GM18511 (cell line): ENCODE measurements at regions not wholly inside any gene's neighbourhood (a gene's known extent, or its start where the extent isn't known, plus 50 kb on each side); places are given as distances from the start of the nearest gene placed in this dataset.
"Not testable (repeated sequence)": the region's sequence is repeated elsewhere in the genome, so short reads cannot be mapped to it uniquely, and the experiment has no call there.

Source experiments
- ATAC-seq: cut with Tn5 transposase; IDR thresholded peaks from one replicate; pipeline ENCODE4 v1.9.1; 2021; ENCODE audit warnings: mild to moderate bottlenecking, moderate library complexity; ENCODE audit not compliant: unreplicated experiment

DNA sequence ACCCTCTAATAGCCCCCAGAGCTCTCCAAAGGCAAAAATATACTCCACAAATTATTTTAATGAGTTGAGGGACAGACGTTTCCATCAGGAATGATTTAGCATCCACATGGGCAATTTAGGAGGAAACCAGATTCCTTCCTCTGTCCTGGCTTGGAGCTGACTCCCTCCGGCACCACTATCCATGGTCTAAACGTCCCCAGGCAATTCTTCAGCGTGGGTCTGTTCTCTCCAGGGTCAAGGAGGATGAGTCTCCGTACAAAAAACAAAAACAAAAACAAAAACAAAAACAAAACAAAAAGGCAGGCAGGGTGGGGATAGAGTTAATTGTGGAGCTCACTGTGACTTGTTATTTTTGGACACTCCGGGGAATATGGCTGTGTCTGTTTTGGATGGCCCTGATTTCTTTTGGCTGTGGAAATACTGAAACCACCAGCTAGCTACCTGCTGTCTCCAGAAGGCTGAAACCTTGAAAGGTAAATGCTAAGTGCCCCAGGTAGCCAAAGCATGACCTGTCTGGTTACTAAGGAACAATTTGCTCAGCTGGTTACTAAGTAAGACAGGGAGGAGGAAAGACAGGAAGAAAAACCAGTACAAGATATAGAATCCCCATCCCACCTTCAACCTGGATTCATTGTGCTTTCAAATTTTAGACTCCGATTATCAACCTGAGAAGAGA lies 419.1 kb upstream of the LCORL start:
- ATAC-seq, result no peak

DNA sequence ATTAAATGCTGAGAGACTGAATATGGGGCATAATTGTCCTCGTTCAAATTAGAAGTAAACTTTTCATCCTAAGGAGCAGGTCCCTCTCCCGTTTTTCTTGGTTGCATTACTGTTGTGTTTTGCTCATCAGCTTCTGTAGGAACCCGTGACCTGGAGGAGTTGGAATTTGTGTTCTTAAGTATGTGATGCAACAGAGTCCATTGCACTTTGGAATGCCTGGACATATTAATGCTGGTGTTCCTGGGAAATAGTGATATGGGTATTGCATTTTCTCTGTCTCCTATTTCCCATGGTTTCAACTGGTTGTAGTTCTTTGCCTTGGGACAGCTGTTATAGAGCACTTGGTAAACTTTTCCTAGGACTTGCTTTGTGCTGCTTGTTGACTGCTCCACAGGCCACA lies 417.8 kb upstream of the LCORL start:
- no peak for ATAC-seq

DNA sequence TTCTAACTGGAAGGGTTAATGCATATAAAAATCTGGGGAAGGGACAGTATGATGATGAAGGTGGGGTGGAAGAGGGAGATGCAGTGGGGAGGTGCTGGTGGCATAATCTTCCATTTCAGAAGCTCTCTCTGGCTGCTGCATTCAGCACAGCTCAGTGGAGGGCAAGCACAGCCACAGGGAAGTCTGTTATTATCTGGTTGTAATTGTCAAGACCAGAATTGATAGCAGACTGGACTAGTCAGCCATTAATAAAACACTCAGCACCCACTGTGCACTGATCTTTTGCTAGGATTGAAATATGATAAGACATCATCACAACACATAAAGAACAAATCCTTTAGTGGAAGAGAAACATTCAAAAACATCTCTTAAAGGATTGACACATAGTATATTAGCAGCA lies 414.2 kb upstream of the LCORL start:
- no peak for ATAC-seq

DNA sequence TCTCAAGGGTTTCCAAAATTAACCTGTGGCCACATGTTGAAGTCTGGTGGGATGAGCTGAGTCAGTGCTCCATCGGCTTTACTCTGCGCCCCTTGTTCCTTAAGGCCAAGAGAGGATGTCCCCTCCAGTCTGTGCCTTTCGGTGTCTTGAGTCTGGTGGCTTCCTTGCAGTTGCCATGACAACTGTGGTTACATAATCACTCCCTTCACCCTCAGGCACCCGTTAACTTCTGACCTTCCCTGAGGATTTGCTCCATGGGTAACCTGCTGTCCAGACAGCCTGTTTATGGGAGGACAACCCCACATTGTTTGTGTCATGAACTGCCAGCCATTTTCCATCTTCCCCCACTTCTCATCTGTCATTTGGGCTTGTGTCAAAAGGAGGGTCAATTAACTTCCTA lies 401.1 kb upstream of the LCORL start:
- no peak for ATAC-seq

DNA sequence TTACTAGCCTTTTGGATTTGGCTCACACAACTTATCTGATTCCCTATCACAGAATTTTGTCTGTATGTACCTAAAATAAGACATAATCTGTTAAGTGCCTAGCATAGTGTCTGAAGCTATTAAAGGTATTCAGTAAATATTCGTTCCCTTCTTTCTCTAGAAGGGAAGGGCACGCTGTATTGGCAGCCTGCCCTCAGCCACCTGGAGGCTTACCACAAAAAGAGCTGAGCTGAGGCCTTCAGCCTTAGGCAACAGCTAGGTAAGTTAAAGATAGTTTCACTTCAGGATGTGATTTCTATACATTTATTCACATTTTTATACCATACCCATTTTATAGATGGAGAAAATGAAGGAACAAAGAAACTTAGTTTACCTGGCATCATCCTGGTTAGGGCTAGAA lies 400.0 kb upstream of the LCORL start:
- ATAC-seq, result no peak

DNA sequence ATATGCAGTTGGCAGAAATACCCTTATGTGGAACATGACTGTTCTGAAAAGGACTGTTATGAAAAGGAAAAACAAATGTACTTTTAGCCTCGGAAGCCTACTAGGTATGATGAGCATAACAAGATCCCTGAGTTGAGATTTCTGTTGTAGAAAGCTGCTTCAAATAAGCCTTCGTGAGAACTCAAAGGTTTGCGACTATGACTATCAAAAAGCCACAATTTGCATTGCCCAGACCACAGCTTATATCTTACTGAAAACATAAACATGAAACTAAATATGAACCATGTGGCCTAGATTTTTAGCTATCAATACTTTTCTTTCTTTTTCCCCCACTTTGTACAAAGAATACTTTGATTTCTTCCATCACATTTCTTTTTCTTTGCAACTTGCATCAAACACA lies 398.2 kb upstream of the LCORL start:
- ATAC-seq, result no peak

DNA sequence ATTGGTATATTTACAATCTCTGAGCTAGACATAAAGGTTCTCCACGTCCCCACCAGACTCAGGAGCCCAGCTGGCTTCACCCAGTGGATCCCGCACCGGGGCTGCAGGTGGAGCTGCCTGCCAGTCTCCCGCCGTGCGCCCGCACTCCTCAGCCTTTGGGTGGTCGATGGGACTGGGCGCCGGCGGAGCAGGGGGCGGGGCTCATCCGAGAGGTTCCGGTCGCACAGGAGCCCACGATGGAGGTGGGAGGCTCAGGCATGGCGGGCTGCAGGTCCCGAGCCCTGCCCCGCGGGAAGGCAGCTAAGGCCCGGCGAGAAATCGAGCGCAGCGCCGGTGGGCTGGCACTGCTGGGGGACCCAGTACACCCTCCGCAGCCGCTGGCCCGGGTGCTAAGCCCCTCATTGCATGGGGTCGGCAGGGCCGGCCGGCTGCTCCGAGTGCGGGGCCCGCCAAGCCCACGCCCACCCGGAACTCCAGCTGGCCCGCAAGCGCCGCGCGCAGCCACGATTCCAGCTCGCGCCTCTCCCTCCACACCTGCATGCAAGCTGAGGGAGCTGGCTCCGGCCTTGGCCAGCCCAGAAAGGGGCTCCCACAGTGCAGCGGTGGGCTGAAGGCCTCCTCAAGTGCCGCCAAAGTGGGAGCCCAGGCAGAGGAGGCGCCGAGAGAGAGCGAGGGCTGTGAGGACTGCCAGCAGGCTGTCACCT lies 396.8 kb upstream of the LCORL start:
- ATAC-seq, result not testable (repeated sequence)

DNA sequence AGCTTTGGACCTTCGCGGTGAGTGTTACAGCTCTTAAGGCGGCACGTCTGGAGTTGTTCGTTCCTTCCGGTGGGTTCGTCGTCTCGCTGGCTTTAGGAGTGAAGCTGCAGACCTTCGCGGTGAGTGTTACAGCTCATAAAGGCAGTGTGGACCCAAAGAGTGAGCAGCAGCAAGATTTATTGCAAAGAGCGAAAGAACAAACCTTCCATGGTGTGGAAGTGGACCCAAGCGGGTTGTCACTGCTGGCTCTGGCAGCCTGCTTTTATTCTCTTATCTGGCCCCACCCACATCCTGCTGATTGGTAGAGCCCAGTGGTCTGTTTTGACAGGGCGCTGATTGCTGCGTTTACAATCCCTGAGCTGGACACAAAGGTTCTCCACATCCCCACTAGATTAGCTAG lies 396.1 kb upstream of the LCORL start:
- ATAC-seq, result not testable (repeated sequence)

DNA sequence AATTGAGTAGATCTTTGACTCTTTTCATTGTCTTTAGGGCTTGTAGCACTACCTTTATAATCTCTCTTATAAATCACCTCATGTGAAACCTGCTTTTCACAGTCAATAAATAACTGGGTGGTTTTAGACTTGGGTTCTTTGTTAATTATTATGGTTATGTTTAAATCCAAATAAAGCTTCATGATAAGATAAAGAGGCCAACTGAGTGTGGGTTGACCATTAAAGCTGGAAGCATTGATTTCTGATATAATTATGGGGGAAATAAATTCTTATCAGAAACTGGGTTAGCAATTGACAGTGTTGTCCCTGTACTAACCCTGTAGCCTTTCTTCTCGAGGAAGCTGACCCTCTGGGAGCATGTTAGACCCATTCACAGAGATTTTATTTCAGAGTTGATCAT lies 384.7 kb upstream of the LCORL start:
- ATAC-seq, result no peak

DNA sequence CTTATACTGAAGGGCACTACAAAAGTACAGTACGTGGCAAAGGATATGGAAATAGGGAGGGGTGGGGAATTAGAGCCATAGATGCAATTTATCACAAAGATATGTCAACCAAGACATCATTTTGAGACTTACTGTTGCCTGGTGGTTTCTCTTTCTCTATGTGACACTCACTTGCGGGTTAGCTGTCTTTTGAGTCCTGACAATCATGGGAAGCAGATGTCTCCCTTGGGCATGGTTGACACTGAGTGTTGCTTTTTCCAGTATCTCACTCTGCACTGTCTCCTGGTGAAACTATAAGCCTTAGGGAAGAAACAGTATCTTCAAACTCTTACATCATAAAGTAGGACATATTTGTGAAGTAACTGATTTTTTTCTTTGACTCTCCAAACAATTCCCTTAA lies 383.5 kb upstream of the LCORL start:
- peak; percentile 16 for ATAC-seq

DNA sequence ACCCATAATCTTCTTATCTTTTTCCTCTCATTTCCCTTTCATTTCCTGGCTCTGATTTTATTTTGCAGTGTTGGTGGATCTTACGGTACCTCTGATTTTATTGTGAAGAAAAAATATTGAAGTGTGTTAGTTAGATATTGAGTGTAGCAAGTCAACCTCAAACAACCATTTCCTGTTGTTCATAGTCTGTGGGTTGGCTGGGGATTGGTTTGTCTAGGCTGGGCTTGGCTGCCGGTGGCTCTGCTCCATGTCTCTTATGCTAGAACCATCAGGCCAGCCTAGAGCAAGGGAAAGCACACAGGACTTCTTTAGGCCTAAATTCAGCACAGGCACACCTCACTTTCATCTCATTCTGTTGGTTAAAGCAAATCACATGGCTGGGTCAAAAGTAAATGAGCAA lies 383.1 kb upstream of the LCORL start:
- peak; percentile 74 for ATAC-seq

DNA sequence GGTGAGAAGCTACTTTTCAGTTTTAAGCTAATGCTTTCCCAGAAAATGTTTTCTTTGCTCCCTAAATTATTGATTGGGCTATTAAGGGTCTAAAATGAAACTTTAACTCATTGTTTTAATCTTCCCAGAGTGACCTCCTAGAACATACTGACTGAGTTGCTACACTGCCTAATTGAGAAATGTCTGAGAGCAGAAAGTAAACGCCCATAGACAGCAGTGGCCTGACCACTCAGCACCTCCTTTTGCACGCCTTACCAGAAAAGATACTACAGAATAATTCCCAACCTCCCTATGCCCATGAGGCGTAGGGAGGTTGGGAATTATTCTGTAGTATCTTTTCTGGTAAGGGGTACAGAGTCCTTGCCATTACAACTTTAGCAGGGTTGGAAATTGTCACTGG lies 381.8 kb upstream of the LCORL start:
- ATAC-seq, result no peak

DNA sequence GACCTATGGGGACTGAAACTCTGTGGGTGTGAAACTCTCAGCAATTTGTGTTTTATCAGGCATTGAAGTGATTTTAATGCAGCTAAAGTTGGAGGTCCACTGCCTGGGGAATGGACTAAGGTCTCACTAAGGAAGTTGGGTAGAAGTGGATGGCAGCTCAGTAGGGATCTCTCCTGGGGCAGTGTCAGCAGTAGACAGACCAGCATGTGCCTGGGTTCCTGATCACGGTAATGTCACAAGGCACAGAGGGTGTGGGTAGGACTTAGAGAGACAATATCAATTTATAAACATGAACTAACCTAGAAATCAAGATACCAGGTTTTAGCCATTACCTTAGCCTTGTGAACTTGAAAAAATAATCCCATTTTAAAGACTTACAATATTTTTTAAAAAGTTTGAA lies 380.3 kb upstream of the LCORL start:
- no peak for ATAC-seq

DNA sequence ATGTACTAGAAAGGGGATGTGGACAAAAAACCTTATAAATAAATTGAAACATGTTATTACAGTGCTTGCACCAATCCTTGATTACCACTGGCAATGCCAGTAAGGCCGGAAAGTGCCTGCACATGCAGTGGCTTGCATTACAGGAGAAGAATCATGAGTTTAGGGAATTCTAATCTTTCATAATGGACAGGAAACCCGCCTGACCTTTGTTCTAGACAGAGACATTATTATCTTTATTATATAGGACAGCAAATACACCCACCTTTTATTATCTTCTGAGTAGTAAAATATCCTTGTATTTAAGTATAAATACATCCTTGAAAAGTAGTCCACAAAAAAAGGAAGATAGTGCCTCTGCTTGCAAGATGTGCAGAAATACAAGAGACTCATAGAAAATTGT lies 379.9 kb upstream of the LCORL start:
- ATAC-seq, result no peak

DNA sequence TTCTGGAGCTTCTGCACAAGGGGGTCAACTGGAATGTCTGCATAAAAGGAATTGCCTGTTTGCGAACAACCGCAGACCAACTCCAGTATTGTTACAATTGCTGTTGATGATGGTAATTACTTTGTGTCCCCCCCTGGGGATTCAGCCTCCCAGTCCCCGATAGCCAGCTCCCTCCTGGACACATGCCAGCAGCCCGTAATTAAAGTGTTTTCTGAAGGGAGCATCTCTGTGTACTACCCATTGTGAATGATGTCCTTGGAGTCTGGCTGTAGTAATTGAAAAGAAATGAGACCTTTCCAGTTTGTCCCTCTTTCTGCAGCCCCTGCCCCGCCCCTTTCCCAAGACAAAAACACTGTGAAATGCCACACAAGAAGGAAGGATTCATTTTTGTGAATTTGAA lies 377.1 kb upstream of the LCORL start:
- ATAC-seq, result no peak

DNA sequence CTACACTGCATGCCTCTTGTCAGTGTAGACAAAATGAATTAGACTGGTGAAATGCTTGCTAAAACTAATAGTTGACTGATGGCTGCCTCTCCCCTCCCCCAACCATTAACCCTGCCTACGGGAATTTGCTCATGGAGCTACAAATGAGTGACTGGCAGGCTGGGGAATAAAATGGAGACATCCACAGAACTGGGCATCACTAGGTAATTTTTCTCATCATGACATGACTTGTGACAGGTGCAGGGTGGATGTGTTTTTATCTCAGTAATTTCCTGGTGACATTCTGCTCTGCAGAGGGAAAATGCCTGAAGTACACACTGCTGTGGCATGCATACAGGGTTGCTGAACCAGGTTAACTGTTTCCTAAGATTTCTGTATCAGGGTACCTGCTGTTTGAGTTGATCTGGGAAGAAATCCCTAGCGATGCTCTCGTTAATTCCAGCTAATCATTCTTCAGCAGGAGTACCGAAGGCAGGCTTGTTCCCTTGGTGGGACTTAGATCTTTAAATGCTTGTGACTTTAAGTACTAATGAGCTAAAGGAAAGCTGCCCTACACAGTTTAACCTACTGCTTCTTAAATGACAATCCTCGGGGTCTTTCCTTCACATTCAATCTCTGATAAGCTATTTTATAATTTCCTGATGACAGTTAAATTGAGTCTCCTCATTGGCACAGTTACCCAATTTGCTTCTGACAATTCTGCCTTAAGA lies 376.3 kb upstream of the LCORL start:
- no peak for ATAC-seq

DNA sequence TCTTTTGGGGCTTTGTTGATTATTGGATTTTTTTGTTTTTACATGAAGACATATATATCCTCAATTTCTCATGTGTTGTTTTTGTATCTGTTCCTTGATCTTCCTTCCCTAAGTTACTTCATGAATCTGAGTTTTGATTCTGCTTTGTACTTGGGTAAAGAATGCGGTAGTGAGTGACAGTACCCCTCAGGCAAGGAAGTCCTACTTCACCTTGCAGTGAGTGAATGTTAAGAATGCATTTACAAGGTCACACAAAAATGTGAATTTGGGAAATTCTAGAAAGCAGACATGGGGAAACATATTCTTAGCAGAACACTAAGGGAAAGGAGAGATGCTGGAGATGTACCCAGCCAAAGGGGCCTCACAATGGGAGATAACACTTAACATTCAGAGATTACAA lies 373.1 kb upstream of the LCORL start:
- ATAC-seq, result no peak

DNA sequence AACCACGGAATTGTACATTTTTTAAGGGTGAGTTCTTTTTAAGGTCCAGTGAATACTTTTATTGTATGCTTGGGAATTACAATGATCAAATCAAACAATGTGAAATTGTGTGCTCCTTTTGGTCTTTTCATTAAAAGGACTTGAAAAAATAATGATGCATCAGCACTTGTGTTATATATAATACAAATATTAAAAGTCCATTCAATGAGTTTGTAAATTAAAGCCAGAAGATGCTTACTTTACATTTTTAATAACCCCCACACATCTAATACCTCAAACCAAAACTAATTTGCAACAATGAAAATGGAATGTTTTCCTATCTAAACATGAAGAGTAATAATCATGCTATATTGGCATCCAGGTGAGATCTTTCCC lies 369.8 kb upstream of the LCORL start:
- no peak for ATAC-seq

DNA sequence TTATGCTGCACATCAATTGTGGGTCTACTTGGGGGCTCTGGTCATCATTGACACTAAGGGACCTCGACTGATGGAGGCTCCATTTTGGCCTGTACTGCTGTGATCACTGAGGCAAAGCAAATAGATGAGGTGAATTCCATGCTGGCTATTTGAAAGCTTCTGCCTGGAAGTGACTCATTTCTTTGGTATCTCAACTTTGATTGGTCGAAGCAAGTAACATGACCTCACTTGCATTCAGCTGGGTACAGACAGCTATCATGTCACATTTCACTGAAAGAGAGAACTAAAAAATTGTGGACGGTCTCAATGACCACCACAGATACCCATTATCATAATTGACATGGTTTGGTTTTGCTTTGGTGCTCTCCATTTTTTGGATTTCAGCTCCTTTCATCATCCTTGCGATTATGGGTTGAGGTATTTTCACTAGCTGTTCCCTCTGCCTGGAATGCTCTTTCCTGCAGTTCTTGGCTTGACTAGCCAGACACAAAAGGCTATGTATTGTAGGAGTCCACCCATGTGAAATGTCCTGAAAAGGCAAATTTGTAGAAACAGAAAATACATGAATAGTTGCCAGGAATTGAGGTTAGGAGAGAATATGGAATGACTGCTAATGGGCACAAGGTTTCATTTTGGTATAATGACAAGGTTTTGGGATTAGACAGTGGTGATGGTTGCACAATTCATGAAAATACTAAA lies 369.2 kb upstream of the LCORL start:
- no peak for ATAC-seq

DNA sequence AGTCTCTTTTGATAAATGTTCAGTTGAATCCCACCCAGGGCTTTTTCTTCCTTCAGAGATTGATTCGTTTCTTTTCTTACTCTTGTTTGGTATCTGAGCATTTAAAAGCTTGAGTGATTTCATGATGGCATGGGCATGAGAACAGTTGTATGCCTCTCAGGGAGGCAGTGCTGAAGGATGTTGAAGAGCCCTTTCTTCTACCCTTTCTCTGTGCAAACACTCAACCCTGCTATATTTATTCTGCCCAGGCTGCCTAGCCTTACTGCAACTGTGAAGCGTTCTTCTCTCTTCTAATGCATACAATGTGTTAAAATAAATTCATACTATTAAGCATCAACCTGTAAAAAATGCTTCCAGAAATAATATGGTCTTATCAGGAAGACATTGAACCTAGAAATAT lies 367.6 kb upstream of the LCORL start:
- ATAC-seq, result no peak

DNA sequence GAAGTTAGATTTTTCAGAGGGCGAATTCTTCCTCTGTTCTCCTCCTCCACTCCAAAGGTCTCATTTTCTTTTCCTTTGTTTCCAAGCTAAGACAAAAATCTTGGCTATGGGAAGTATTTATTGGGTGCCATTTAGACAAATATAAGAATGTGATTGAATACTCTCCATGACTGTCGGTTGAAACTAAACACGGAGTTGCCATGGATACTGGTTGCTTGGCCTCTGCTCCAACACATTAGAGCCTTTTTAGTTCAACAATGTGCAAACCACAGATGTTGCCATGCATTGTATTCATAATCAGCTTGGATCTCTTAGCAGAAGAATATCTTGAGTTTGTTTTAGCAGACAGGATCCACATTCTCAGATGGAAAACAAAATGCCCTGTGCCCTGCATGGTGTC lies 366.5 kb upstream of the LCORL start:
- ATAC-seq, result no peak

DNA sequence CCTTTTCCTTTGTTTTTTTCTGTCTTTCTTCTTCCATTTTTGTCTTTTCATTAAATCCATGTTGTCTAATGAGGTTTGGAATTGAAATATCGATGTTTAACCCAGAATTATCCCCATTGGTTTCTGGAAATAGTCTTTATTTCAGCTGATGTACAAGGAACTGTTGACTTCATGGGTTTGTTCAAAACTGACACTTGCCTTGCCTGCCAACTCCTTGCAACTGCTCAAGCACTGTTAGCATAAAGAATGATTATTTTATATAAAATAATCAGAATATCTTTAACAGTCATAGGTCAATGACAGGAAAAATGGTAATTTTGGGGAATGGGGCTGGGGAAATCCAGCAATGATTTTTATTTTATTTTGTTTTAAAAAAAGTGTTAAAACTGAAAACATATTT lies 359.6 kb upstream of the LCORL start:
- no peak for ATAC-seq
